K562 (cell line): ENCODE measurements at regions not wholly inside any gene's neighbourhood (a gene's known extent, or its start where the extent isn't known, plus 50 kb on each side); places are given as distances from the start of the nearest gene placed in this dataset.
A peak's percentile ranks its signal among the peaks of the same experiment; 100 is the strongest.

Experiments used
- ATAC-seq: fragments of 200-7000 bp; cut with Tn5 transposase; 3 replicates; pipeline ENCODE4 v1.9.1; 2020; ENCODE audit warnings: moderate library complexity
- BruUV-seq: library from RNA; stranded (reverse); fragments of 400-500 nt; replicated peaks from 2 replicates; lab custom pipeline; 2021; lab: Mats Ljungman, UMichigan
- CTCF ChIA-PET: fragments of 300-600 bp; formaldehyde crosslinking; extraction: SDS; loops from one replicate; lab custom pipeline; 2021; ENCODE audit warnings: low intra/inter-chr PET ratio; lab: Yijun Ruan, JAX
- POLR2A ChIA-PET: fragments of 300-600, 350-650 bp; sonication (Branson Sonifier 250); formaldehyde crosslinking; extraction: SDS; loops from one replicate; lab custom pipeline; 2021; ENCODE audit warnings: antibody characterized with exemption, inconsistent platforms; lab: Yijun Ruan, JAX
- DNase-seq, 4 experiments: peaks; one replicate each; pipeline versions ENCODE4 v3.0.0 to v3.0.0-alpha.2; 2011 to 2018; ENCODE audit warnings: low spot score in 3 of 4, mixed read lengths in 3 of 4; ENCODE audit errors: extremely low read depth in 1 of 4
- FAIRE-seq: peaks from 2 replicates; lab custom pipeline; 2011; peaks lifted over from hg19 to GRCh38; lab: Jason Lieb, UNC
- H2AFZ ChIP-seq: 2 replicates; pipeline ENCODE4 v1.6.0; 2011; ENCODE audit warnings: low read depth, low read length, control low read depth, inconsistent platforms
- H3K27ac ChIP-seq: fragments of 200-600 bp; 3 replicates; pipeline ENCODE4 v1.8.0; 2011; ENCODE audit warnings: low read depth, mild to moderate bottlenecking, control low read depth, inconsistent platforms, low read length, moderate library complexity, mixed read lengths; ENCODE audit errors: extremely low read depth
- H3K27me3 ChIP-seq, 2 experiments: fragments of 300-600 bp in 1 of 2; 2 replicates in 1 of 2; 3 replicates in 1 of 2; pipeline versions ENCODE4 v1.6.0 to v1.8.0; 2011; ENCODE audit warnings: inconsistent platforms in 2 of 2, low read length in 2 of 2, mild to moderate bottlenecking in 1 of 2, mixed read lengths in 1 of 2, moderate library complexity in 1 of 2; ENCODE audit not compliant: control insufficient read depth in 2 of 2, insufficient read depth in 2 of 2
- H3K36me3 ChIP-seq: fragments of 300-600 bp; 3 replicates; pipeline ENCODE4 v1.8.0; 2011; ENCODE audit warnings: mild to moderate bottlenecking, low read length, inconsistent platforms; ENCODE audit not compliant: control insufficient read depth, insufficient read depth
- H3K4me1 ChIP-seq, 2 experiments: fragments of 200-600 bp in 1 of 2; replicated peaks in 1 of 2; 2 replicates in 1 of 2; 3 replicates in 1 of 2; pipeline versions ENCODE4 v1.5.1 to v1.8.0; 2011; ENCODE audit warnings: inconsistent platforms in 2 of 2, low read length in 2 of 2, mild to moderate bottlenecking in 1 of 2, mixed read lengths in 1 of 2, moderate library complexity in 1 of 2; ENCODE audit not compliant: control insufficient read depth in 2 of 2, insufficient read depth in 2 of 2
- H3K4me2 ChIP-seq: 2 replicates; pipeline ENCODE4 v1.6.1; 2011; ENCODE audit warnings: low read length, control low read depth, inconsistent platforms, mixed read lengths; ENCODE audit not compliant: insufficient read depth
- H3K4me3 ChIP-seq: fragments of 200-600 bp; sonication (generic), shearing (Covaris generic); 2 replicates; pipeline ENCODE4 v1.5.1; 2016; ENCODE audit warnings: control low read depth, inconsistent platforms
- H3K79me2 ChIP-seq: fragments of 200-600 bp; 3 replicates; pipeline ENCODE4 v1.8.0; 2011; ENCODE audit warnings: low read length, inconsistent platforms; ENCODE audit not compliant: control insufficient read depth, insufficient read depth
- H3K9ac ChIP-seq, 2 experiments: 2 replicates each; pipeline versions ENCODE4 v1.6.0 to v1.6.1; 2011; ENCODE audit warnings: low read depth in 2 of 2, low read length in 2 of 2, control low read depth in 1 of 2, inconsistent platforms in 1 of 2, mild to moderate bottlenecking in 1 of 2, mixed read lengths in 1 of 2; ENCODE audit not compliant: insufficient read depth in 1 of 2
- H3K9me1 ChIP-seq: one replicate; pipeline ENCODE4 v1.6.0; 2011; ENCODE audit warnings: inconsistent platforms, mild to moderate bottlenecking, low read length, moderate library complexity; ENCODE audit not compliant: control insufficient read depth, insufficient read depth
- H3K9me3 ChIP-seq: replicated peaks from 2 replicates; pipeline ENCODE4 v1.5.1; 2011; ENCODE audit warnings: low read depth, low read length, inconsistent platforms; ENCODE audit not compliant: control insufficient read depth, insufficient read depth
- H4K20me1 ChIP-seq: replicated peaks from 2 replicates; pipeline ENCODE4 v1.6.1; 2011; ENCODE audit warnings: low read length, inconsistent platforms, mixed read lengths; ENCODE audit not compliant: control insufficient read depth, insufficient read depth
- FUS ChIP-seq: fragments of 200-400 bp; formaldehyde crosslinking; optimal IDR thresholded peaks from 2 replicates; pipeline ENCODE3; 2017; ENCODE audit warnings: low read depth, low read length
- ILK ChIP-seq: fragments of 450-650 bp; IDR thresholded peaks from 2 replicates; pipeline ENCODE4 v1.6.1; 2016; ENCODE audit warnings: missing genetic modification characterization, low read depth, mild to moderate bottlenecking, missing compliant biosample characterization, moderate library complexity, borderline replicate concordance
- NCOA1 ChIP-seq: fragments of 450-650 bp; IDR thresholded peaks from 2 replicates; pipeline ENCODE4 v1.6.1; 2016; ENCODE audit warnings: low read depth
- NEUROD1 ChIP-seq: fragments of 150-350 bp; IDR thresholded peaks from 2 replicates; pipeline ENCODE4 v1.6.1; 2014; ENCODE audit warnings: borderline replicate concordance, low read length, low read depth; ENCODE audit not compliant: partially characterized antibody
- STAT5B ChIP-seq: fragments of 250-450 bp; sonication (Bioruptor Pico); IDR thresholded peaks from 2 replicates; pipeline ENCODE4 v1.8.0; 2021; ENCODE audit warnings: mild to moderate bottlenecking, inconsistent platforms
- TAF15 ChIP-seq: fragments of 200-400 bp; formaldehyde crosslinking; IDR thresholded peaks from 2 replicates; pipeline ENCODE4 v1.6.1; 2017; ENCODE audit warnings: mild to moderate bottlenecking, low read depth, low read length, moderate library complexity
- ZNF311 ChIP-seq: fragments of 250-450 bp; sonication (Bioruptor Pico); IDR thresholded peaks from 2 replicates; pipeline ENCODE4 v1.4.0; 2020; ENCODE audit warnings: mild to moderate bottlenecking, moderate library complexity
- ZNF76 ChIP-seq: fragments of 250-450 bp; sonication (Bioruptor Pico); IDR thresholded peaks from 2 replicates; pipeline ENCODE4 v1.4.0; 2020; ENCODE audit warnings: mild to moderate bottlenecking, moderate library complexity, borderline replicate concordance
- WGBS: fragments of 100-300 bp; shearing (Covaris generic); methylation state at CpG from one replicate; pipeline ENCODE4 v1.1.6; 2016; ENCODE audit warnings: low coverage, mixed read lengths; ENCODE audit not compliant: insufficient coverage; ENCODE audit errors: missing lambda C conversion rate; 5-methylcytosine and 5-hydroxymethylcytosine counted together
- in situ Hi-C: fragments of 300-500 bp; cut with MboI; formaldehyde crosslinking; loops from 4 replicates; pipeline ENCODE4 v1.15.0; 2018; ENCODE audit warnings: inconsistent platforms, mixed read lengths
- intact Hi-C: fragments of 100-400 bp; cut with micrococcal nuclease; formaldehyde crosslinking; loops from 2 replicates; pipeline ENCODE4 v1.14.2; 2022
- TF ChIP-seq, protein P1 (sequence below): fragments of 250-450 bp; sonication (Bioruptor Pico); IDR thresholded peaks from 2 replicates; pipeline ENCODE4 v1.5.0; 2022; ENCODE audit warnings: mild to moderate bottlenecking
- TF ChIP-seq, protein P2 (sequence below), 2 experiments: fragments of 450-650 bp; formaldehyde crosslinking in 1 of 2; IDR thresholded peaks; 2 replicates each; pipeline versions ENCODE4 v1.4.0 to v1.6.1; 2014 to 2020; ENCODE audit warnings: mild to moderate bottlenecking in 2 of 2, borderline replicate concordance in 1 of 2, low read depth in 1 of 2

DNA sequence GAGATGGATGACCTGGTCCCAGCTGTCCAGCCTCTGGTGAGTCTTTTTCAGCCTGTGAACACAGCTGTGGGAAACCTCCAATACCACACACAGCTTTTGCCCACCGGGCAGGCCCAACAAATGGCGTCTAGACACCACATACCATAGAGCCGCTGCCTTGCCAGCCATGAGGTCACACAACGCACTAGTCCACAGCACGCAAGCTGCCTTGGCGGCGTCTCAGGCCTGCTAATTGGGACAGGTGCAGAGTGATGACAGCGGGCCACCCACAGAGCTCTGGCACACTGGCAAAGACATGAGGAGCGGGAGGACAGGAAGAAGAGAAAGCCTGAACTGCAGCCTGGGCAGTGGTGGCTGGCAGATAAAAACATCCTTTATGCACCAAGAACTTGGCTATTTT is 125.5 kb downstream of the ADAMTS1 start (continued):
- no peak for TF ChIP-seq FUS
- TF ChIP-seq STAT5B (CRISPR knock-in tag), result no peak
- no peak for TF ChIP-seq ZNF311 (CRISPR knock-in tag)
- TF ChIP-seq ILK (tag), result no peak
- TF ChIP-seq TAF15, result no peak
- no peak for TF ChIP-seq NEUROD1
- TF ChIP-seq ZNF76 (CRISPR knock-in tag), result no peak

DNA sequence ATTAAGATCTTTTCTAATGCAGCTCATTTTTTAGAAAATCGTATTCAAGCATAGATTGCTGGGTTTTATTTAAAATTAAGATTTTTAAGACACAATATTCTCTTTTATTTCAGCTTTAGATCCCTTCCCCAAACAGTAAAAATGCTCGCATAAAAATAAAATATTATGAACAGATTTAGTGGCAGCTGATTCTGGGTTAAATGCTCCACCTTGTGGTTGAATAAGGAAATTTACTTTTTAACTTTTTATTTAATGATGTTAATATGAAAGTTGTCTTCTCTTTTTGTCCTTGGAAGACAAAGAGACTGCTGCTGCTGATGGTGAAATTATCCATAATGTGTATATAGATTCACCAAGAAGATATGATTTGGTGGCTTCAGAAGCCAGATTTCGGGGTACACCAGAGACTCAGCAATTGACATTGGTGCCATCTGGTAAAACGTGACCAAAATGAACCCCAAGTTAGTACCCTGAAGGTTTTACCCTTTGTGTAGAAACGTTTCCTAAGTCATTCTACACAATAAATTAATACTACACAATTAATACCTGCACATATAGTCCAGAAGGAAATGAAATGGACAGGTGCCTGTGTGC is 128.0 kb downstream of the ADAMTS1 start:
- CTCF ChIA-PET, result interaction anchor here (1.5 to 1.6 kb wide), 2 partner anchors 835 to 1109 kb away, joined by 5 to 13 read pairs; partner anchors contain the start of gene MRPL39
- FAIRE-seq, result no peak
- TF ChIP-seq, protein P1, sequence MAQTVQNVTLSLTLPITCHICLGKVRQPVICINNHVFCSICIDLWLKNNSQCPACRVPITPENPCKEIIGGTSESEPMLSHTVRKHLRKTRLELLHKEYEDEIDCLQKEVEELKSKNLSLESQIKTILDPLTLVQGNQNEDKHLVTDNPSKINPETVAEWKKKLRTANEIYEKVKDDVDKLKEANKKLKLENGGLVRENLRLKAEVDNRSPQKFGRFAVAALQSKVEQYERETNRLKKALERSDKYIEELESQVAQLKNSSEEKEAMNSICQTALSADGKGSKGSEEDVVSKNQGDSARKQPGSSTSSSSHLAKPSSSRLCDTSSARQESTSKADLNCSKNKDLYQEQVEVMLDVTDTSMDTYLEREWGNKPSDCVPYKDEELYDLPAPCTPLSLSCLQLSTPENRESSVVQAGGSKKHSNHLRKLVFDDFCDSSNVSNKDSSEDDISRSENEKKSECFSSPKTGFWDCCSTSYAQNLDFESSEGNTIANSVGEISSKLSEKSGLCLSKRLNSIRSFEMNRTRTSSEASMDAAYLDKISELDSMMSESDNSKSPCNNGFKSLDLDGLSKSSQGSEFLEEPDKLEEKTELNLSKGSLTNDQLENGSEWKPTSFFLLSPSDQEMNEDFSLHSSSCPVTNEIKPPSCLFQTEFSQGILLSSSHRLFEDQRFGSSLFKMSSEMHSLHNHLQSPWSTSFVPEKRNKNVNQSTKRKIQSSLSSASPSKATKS (CRISPR knock-in tag), result no peak
- no peak for TF ChIP-seq NCOA1
- TF ChIP-seq, protein P2, sequence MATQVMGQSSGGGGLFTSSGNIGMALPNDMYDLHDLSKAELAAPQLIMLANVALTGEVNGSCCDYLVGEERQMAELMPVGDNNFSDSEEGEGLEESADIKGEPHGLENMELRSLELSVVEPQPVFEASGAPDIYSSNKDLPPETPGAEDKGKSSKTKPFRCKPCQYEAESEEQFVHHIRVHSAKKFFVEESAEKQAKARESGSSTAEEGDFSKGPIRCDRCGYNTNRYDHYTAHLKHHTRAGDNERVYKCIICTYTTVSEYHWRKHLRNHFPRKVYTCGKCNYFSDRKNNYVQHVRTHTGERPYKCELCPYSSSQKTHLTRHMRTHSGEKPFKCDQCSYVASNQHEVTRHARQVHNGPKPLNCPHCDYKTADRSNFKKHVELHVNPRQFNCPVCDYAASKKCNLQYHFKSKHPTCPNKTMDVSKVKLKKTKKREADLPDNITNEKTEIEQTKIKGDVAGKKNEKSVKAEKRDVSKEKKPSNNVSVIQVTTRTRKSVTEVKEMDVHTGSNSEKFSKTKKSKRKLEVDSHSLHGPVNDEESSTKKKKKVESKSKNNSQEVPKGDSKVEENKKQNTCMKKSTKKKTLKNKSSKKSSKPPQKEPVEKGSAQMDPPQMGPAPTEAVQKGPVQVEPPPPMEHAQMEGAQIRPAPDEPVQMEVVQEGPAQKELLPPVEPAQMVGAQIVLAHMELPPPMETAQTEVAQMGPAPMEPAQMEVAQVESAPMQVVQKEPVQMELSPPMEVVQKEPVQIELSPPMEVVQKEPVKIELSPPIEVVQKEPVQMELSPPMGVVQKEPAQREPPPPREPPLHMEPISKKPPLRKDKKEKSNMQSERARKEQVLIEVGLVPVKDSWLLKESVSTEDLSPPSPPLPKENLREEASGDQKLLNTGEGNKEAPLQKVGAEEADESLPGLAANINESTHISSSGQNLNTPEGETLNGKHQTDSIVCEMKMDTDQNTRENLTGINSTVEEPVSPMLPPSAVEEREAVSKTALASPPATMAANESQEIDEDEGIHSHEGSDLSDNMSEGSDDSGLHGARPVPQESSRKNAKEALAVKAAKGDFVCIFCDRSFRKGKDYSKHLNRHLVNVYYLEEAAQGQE (IDR thresholded peaks at IDR 0.05; ENCODE audit: borderline replicate concordance), result peak; percentile 27; the same call in 1 of the 2 replicates
- TF ChIP-seq, protein P2 (CRISPR knock-in tag; IDR thresholded peaks at IDR 0.05; ENCODE audit: low read depth), result no peak

More for the DNA sequence above, 128.0 kb downstream of the ADAMTS1 start:
- no peak overlapping the region for H3K9ac ChIP-seq
- BruUV-seq, result no TSS peak
- no peaks in the 10 kb centered on the region for H3K79me2 ChIP-seq
- no peaks in the 10 kb centered on the region for H3K27me3 ChIP-seq
- POLR2A ChIA-PET, result no interaction called here
- no peaks in the 10 kb centered on the region for H4K20me1 ChIP-seq
- no peak overlapping the region for H2AFZ ChIP-seq
- no peaks in the 10 kb centered on the region for H3K4me1 ChIP-seq
- WGBS, result 0% methylated on average over 5 of the region's 5 CpGs
- H3K9me1 ChIP-seq, result no peaks in the 10 kb centered on the region
- no peaks in the 10 kb centered on the region for H3K9me3 ChIP-seq
- no peak overlapping the region for H3K4me3 ChIP-seq
- DNase-seq, result peak in 3 of 4 experiments; percentile 3 to 19 (median 18)
- H3K36me3 ChIP-seq, result no peaks in the 10 kb centered on the region
- intact Hi-C loops (loop anchor here (5.0 kb wide), 3 partner anchors 820 to 1110 kb away; partner anchors contain the start of gene MRPL39), in situ Hi-C loops (loop anchor here (10.0 to 25.0 kb wide), 2 partner anchors 830 to 1112 kb away; partner anchors contain the start of gene MRPL39)
- H3K27ac ChIP-seq, result no peak overlapping the region
- no peak for ATAC-seq
- no peak overlapping the region for H3K4me2 ChIP-seq
